Rectal smooth muscle tissue (tissue), 1 donor: ENCODE measurements at regions not wholly inside any gene's neighbourhood (a gene's known extent, or its start where the extent isn't known, plus 50 kb on each side); places are given as distances from the start of the nearest gene placed in this dataset.
"Not testable (repeated sequence)": the region's sequence is repeated elsewhere in the genome, so short reads cannot be mapped to it uniquely, and the experiment has no call there.

Source experiments
- H3K27ac ChIP-seq: one replicate; pipeline ENCODE4 v1.7.0; 2013; ENCODE audit warnings: low read depth, low read length, inconsistent platforms
- H3K27me3 ChIP-seq: one replicate; pipeline ENCODE4 v1.7.0; 2013; ENCODE audit warnings: low read length; ENCODE audit not compliant: control insufficient read depth, insufficient read depth
- H3K36me3 ChIP-seq: one replicate; pipeline ENCODE4 v1.7.0; 2013; ENCODE audit warnings: low read length; ENCODE audit not compliant: control insufficient read depth, insufficient read depth
- H3K4me1 ChIP-seq: one replicate; pipeline ENCODE4 v1.7.0; 2013; ENCODE audit warnings: low read length; ENCODE audit not compliant: control insufficient read depth, insufficient read depth
- H3K4me3 ChIP-seq: one replicate; pipeline ENCODE4 v1.7.0; 2013; ENCODE audit warnings: low read length
- H3K9ac ChIP-seq: one replicate; pipeline ENCODE4 v1.7.0; 2013; ENCODE audit warnings: low read length

DNA sequence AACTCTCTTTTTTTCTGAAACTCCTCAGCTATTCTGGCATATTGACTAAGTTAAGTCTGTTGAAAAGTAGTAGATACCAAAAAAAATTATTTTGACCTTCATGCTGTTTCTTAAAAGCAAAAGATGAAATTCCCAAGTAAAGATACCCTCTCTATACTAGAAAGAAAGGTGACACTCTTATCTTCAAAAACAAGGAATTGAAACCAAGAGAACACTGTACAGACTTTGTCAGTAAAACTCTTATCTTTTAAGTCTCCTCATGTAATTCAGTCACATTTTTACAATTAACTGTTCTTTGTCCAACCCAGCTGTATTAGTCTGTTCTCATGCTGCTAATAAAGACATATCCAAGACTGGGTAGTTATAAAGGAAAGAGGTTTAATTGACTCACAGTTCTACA is 496.2 kb downstream of the LTN1 start:
- H3K27me3 ChIP-seq: no peaks in the 10 kb centered on the region
- no peak overlapping the region for H3K27ac ChIP-seq
- H3K9ac ChIP-seq: no peak overlapping the region
- no peaks in the 10 kb centered on the region for H3K4me1 ChIP-seq
- no peaks in the 10 kb centered on the region for H3K36me3 ChIP-seq
- H3K4me3 ChIP-seq: no peak overlapping the region

DNA sequence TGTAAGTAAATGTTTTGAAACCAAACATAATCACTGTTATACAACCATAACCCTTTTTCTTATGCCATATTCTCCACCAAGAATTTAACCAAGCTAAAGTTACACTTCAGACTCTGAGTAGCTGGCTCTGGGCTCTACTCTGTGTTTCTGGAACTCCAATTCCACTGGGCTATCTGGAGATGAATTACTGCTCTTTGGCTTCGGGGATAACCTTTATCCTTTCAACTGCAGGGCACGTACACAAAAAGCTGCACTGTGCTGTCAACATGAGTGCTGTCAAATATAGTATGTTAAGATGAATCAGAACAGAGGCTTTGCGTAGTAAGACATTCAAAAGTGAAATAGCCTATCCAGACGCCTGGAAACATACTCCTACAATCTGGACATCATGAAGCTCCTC is 500.6 kb downstream of the LTN1 start:
- H3K4me1 ChIP-seq: no peaks in the 10 kb centered on the region
- H3K36me3 ChIP-seq: no peaks in the 10 kb centered on the region
- no peak overlapping the region for H3K4me3 ChIP-seq
- no peak overlapping the region for H3K9ac ChIP-seq
- no peaks in the 10 kb centered on the region for H3K27me3 ChIP-seq
- no peak overlapping the region for H3K27ac ChIP-seq

DNA sequence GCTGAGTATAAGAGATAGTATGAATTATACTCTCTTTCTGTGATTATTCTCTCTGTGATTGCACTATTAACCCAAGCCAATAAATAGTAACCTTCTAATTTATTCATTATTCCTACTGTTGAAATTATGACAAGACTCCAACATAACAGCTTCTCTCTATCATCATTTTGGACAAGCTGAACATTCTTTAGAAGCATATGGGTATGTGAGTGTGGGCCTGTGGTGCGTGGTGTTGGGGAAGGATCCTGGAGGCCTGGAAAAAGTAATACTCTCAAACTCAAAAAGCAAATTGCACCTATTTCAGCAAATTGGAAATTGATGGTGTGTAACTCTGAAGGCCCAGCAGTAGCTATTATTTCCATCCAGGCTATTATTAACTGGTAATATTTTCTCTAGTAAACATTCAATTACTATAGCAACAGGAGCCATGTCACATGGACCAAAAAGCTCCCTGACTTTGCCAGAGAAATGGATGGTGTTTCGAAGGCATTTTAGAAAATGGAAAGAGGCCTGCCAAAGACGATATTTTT is 502.8 kb downstream of the LTN1 start:
- Histone ChIP-seq H3K9ac (no peak overlapping the region), H3K27ac (no peak overlapping the region), H3K4me3 (no peak overlapping the region), H3K36me3 (no peaks in the 10 kb centered on the region), H3K4me1 (no peaks in the 10 kb centered on the region), H3K27me3 (no peaks in the 10 kb centered on the region)

DNA sequence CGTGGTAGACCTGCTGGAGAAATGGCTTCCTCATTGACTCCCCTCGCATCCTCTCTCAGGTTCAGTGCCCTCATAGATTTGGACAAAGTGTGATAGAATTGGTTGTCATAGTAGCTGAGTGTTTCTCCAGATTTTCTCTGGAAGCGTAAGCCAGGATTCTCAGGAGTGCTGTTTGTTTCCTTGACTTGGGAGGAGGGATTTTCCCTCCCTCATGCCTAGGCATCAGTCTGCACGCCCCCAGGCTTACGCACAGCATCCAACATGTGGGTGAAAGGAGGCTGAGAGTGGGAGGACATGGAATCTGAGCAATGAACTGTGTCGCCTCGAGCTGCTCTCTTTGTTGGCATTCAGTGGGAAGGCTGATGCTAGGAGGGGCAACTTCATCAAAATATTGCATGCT is 503.5 kb downstream of the LTN1 start:
- no peaks in the 10 kb centered on the region for H3K4me1 ChIP-seq
- H3K4me3 ChIP-seq: no peak overlapping the region
- H3K27ac ChIP-seq: no peak overlapping the region
- H3K9ac ChIP-seq: no peak overlapping the region
- H3K36me3 ChIP-seq: no peaks in the 10 kb centered on the region
- H3K27me3 ChIP-seq: no peaks in the 10 kb centered on the region

DNA sequence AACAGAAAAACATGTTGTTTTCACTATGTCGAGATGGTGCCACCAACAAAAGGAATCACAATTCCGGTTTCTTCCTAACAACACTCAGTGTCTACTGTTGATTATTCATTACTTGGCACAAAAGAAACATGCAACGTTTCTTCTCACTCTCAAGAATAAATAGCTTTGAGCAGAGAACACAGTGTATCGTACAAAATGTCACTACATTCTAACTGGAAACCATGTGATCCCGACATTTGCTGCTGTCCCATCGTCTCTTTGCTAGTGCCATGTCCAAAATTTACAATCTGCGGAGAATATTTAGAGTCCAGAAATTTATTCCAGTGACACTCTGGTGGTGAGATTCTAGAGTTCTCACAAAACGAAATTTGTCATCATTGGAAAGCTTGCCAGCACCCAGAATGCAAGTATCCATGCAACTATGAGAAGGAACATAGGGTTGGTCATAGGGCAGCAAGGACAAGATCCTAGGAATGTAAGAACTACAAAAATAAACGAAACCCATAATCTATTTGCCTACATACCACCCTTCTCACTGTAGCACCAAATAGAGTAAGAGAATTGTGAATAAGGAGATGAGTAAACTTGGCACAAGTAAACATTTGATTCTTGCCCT is 505.1 kb downstream of the LTN1 start:
- H3K9ac ChIP-seq: no peak overlapping the region
- no peak overlapping the region for H3K27ac ChIP-seq
- H3K4me3 ChIP-seq: no peak overlapping the region
- no peaks in the 10 kb centered on the region for H3K4me1 ChIP-seq
- H3K27me3 ChIP-seq: no peaks in the 10 kb centered on the region
- H3K36me3 ChIP-seq: no peaks in the 10 kb centered on the region

DNA sequence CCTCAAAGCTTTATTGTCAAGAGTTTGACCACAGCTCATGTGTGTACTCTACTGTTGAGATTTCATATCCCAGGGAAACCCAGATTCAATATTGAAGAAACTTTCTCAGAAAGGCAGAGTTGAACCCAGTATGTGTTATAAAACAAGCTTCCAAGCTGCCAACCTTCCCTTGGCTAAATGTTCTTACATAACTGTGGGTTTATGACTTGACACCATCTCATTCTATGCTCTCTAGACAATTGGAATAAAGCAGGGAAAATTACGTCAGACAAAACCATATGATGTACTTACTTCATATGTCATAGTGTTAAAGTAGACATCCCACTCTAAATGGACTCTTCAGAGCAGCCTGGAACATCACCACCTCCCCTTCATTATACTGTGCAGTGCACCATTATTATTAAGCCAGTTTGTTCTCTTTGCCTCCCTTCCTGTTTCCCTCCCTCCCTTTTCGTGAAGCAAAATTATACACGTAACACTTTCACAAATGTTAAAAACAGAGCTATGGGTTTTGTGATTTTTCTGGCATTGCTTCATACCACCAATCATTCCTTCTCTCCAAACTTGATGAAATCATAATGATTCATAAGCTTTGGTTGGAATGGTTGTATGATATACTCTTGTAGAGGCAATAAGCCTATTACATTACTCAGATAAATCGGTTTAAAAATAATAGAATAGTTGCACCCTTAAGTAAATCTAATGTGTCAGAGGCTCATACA is 507.2 kb downstream of the LTN1 start:
- Histone ChIP-seq H3K27ac (no peak overlapping the region), H3K4me3 (no peak overlapping the region), H3K36me3 (no peaks in the 10 kb centered on the region), H3K9ac (no peak overlapping the region), H3K4me1 (no peaks in the 10 kb centered on the region), H3K27me3 (no peaks in the 10 kb centered on the region)

DNA sequence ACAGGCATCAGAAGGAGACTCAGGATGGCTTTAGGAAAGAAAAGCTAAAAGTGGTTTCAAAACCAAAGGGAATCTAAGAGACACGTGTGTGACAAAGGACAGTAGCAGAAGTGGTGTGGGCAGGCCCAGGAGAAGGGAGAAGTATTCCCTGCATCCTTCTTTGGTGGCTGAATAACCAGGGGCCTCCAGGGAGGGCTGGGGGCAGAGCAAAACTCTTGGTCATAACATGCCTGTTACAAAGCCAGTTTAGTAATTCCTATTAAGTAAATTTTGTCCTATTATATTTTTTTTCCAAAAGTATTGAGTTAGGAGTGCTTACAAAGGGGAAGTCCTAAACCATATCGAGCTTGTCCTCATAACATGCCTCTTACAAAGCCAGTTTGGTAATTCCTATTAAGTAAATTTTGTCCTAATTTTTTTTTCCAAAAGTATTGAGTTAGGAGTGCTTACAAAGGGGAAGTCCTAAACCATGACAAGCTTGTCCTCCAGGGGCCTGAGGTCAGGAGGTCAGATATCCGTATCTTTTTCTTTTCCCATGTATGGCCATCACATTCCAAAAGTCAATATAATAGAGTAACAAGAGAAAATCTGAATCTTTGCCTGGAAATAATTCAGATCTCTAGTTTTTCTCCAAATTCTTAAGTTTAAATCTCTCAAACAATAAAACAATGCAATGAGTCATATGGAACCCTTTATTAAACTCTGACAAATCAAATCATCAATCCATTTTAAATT is 509.2 kb downstream of the LTN1 start:
- Histone ChIP-seq H3K4me3 (no peak overlapping the region), H3K9ac (no peak overlapping the region), H3K27ac (no peak overlapping the region), H3K27me3 (no peaks in the 10 kb centered on the region), H3K4me1 (no peaks in the 10 kb centered on the region), H3K36me3 (no peaks in the 10 kb centered on the region)

DNA sequence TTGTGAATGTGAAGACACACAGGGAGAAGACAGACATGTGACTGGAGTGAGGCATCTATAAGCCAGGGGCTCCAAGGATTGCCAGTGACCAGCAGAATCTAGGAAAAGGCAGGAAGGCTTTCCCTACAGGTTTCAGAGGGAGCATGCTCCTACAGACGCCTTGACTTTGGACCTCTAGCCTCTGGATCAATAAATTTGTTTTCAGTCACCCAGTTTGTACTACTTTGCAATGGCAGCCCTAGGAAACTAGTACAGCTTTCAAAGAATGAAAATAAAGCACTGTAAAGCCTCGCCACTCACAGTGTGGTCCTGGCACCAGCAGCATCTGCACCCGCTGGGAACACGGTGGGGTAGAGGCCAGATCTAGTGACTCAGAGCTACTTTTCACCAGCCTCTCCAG is 510.0 kb downstream of the LTN1 start:
- no peak overlapping the region for H3K9ac ChIP-seq
- no peaks in the 10 kb centered on the region for H3K36me3 ChIP-seq
- H3K27ac ChIP-seq: no peak overlapping the region
- no peaks in the 10 kb centered on the region for H3K27me3 ChIP-seq
- no peak overlapping the region for H3K4me3 ChIP-seq
- no peaks in the 10 kb centered on the region for H3K4me1 ChIP-seq

DNA sequence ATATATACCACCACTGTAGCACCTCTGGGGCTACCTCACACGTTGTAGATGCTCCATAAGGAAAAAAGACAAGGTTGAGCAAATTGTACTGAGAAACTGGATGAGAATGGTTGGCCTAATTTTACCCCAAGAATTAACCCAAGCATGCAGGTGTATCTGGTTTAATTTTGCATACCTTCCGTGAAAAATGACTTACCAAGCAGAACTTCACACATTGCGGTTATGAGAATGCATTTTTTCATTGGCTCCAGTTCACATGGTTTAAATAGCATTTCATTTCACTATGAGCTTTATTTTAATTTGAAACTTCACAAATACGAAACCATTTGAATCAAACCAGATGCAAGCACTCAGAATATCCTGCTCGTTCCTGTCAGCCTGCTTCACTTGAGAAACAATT is 512.2 kb downstream of the LTN1 start:
- H3K27ac ChIP-seq: no peak overlapping the region
- H3K4me1 ChIP-seq: no peaks in the 10 kb centered on the region
- no peak overlapping the region for H3K9ac ChIP-seq
- no peaks in the 10 kb centered on the region for H3K36me3 ChIP-seq
- no peak overlapping the region for H3K4me3 ChIP-seq
- H3K27me3 ChIP-seq: no peaks in the 10 kb centered on the region

DNA sequence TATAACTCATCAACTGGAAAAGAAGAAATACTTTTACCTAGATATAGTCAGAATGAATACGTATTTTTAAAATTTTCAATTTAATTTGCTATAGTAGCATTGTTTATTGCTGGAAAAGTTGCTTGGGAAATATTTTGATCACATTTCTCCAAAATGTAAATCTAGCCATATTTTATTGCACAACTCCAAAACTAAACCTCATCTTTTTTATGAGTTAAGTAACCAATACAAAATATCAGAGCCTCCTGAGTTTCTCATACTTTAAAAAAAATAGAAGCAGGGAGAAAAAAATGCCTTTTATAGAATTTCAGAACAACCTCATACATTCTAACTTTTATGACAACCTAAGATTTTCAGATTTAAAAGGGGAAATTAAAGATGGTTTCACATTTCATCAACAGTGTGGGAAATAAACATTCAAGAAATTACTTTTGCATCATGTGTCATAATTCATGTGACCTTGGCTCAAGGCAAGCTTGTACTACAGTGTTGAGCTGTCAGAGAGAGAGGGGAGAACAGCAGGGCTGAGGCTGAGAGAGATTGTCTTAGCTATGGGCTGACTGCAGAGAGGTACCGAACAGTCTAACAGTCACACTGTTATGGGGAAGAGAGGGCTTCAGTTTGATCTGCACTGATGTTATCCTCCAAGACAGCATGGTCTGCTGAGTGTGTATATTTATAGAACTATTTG is 519.0 kb downstream of the LTN1 start:
- H3K36me3 ChIP-seq: no peaks in the 10 kb centered on the region
- H3K4me1 ChIP-seq: no peaks in the 10 kb centered on the region
- no peaks in the 10 kb centered on the region for H3K27me3 ChIP-seq
- no peak overlapping the region for H3K27ac ChIP-seq
- H3K4me3 ChIP-seq: no peak overlapping the region
- no peak overlapping the region for H3K9ac ChIP-seq

DNA sequence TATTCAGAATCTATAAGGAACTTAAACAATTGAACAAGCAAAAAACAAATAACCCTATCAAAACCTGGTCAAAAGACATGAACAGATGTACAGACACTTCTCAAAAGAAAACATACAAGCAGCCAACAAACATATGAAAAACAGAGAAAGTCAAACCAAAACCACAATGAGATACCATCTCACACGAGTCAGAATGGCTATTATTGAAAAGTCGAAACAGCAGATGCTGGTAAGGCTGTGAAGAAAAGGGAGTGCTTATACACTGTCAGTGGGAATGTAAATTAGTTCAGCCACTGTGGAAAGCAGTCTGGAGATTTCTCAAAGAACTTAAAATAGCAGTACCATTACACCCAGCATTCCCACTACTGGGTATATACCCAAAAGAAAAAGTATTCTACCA is 520.1 kb downstream of the LTN1 start:
- H3K4me3 ChIP-seq, H3K4me1 ChIP-seq, H3K27me3 ChIP-seq, H3K9ac ChIP-seq, H3K36me3 ChIP-seq, H3K27ac ChIP-seq: not testable (repeated sequence)

DNA sequence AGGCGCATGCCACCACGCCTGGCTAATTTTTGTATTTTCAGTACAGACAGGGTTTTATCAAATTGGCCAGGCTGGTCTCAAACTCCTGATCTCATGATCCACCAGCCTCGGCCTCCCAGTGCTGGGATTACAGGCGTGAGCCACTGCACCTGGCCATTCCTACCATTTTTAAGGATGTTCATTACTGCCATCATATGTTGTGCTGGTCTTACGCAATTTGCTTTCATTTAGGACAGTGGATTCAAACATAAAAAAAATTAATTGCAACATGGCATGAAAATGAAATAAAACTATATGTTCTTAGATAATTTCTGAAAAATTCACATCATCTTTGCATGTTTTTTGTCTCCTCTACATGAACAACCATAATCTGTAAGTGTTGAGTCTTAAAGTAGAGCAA is 527.7 kb downstream of the LTN1 start:
- H3K4me3 ChIP-seq: no peak overlapping the region
- no peak overlapping the region for H3K27ac ChIP-seq
- H3K4me1 ChIP-seq: no peaks in the 10 kb centered on the region
- H3K9ac ChIP-seq: no peak overlapping the region
- H3K27me3 ChIP-seq: no peaks in the 10 kb centered on the region
- H3K36me3 ChIP-seq: no peaks in the 10 kb centered on the region
